ENCODE measurements at regions not wholly inside any gene's neighbourhood (a gene's known extent, or its start where the extent isn't known, plus 50 kb on each side); places are given as distances from the start of the nearest gene placed in this dataset.
"Not testable (repeated sequence)": the region's sequence is repeated elsewhere in the genome, so short reads cannot be mapped to it uniquely, and the experiment has no call there.

GRCh38 chr12:59328395-59329075, 267.3 kb upstream of the SLC16A7 start:
- TF ChIP-seq CTCF (conservative IDR thresholded peaks at IDR 0.05; ENCODE audit: low read length); EZH2phosphoT487 (IDR thresholded peaks at IDR 0.05; ENCODE audit: borderline replicate concordance): not testable (repeated sequence)
